ENCODE measurements at regions not wholly inside any gene's neighbourhood (a gene's known extent, or its start where the extent isn't known, plus 50 kb on each side); places are given as distances from the start of the nearest gene placed in this dataset.
"Not testable (repeated sequence)": the region's sequence is repeated elsewhere in the genome, so short reads cannot be mapped to it uniquely, and the experiment has no call there.

- TF ChIP-seq POLR2A (IDR thresholded peaks at IDR 0.05; ENCODE audit: low read depth); POLR2AphosphoS5 (IDR thresholded peaks at IDR 0.05): not testable (repeated sequence)
- TF ChIP-seq, protein P1, sequence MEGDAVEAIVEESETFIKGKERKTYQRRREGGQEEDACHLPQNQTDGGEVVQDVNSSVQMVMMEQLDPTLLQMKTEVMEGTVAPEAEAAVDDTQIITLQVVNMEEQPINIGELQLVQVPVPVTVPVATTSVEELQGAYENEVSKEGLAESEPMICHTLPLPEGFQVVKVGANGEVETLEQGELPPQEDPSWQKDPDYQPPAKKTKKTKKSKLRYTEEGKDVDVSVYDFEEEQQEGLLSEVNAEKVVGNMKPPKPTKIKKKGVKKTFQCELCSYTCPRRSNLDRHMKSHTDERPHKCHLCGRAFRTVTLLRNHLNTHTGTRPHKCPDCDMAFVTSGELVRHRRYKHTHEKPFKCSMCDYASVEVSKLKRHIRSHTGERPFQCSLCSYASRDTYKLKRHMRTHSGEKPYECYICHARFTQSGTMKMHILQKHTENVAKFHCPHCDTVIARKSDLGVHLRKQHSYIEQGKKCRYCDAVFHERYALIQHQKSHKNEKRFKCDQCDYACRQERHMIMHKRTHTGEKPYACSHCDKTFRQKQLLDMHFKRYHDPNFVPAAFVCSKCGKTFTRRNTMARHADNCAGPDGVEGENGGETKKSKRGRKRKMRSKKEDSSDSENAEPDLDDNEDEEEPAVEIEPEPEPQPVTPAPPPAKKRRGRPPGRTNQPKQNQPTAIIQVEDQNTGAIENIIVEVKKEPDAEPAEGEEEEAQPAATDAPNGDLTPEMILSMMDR (IDR thresholded peaks at IDR 0.05), result not testable (repeated sequence)
Observed at GRCh38 chr17:20698463-20699206, 119.1 kb downstream of the CDRT15L2 start.

All from esophagus muscularis mucosa (tissue), 3 donors.